GM12801 (cell line): ENCODE measurements at regions not wholly inside any gene's neighbourhood (a gene's known extent, or its start where the extent isn't known, plus 50 kb on each side); places are given as distances from the start of the nearest gene placed in this dataset.

Experiments
- TF ChIP-seq, protein P1 (sequence below): IDR thresholded peaks from one replicate; pipeline ENCODE4 v1.5.1; 2011; ENCODE audit warnings: control low read depth; ENCODE audit not compliant: insufficient read length; ENCODE audit errors: extremely low read depth

DNA sequence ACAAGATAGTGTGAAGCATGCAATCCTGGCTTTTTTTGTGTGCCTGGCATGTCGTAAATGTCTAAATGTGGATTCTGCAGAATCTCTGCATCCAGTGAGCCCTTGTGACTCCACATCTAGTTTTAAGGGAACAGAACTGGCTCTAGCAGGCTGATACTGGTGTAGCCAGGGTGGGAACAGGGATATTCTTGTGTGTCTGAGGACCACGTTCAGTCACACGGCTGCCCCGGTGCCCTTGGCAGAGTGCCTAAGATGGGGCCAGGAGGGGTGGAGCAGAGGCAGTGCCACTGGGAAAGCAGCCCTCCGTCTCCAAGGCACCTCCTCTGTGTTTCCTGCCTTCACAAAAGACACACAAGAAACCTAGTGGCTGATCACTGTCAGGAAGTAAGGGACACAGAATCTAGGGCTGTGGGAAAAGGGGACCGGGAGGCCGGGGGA is 91.5 kb upstream of the PARD3B start:
- TF ChIP-seq, protein P1, sequence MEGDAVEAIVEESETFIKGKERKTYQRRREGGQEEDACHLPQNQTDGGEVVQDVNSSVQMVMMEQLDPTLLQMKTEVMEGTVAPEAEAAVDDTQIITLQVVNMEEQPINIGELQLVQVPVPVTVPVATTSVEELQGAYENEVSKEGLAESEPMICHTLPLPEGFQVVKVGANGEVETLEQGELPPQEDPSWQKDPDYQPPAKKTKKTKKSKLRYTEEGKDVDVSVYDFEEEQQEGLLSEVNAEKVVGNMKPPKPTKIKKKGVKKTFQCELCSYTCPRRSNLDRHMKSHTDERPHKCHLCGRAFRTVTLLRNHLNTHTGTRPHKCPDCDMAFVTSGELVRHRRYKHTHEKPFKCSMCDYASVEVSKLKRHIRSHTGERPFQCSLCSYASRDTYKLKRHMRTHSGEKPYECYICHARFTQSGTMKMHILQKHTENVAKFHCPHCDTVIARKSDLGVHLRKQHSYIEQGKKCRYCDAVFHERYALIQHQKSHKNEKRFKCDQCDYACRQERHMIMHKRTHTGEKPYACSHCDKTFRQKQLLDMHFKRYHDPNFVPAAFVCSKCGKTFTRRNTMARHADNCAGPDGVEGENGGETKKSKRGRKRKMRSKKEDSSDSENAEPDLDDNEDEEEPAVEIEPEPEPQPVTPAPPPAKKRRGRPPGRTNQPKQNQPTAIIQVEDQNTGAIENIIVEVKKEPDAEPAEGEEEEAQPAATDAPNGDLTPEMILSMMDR: no peak

DNA sequence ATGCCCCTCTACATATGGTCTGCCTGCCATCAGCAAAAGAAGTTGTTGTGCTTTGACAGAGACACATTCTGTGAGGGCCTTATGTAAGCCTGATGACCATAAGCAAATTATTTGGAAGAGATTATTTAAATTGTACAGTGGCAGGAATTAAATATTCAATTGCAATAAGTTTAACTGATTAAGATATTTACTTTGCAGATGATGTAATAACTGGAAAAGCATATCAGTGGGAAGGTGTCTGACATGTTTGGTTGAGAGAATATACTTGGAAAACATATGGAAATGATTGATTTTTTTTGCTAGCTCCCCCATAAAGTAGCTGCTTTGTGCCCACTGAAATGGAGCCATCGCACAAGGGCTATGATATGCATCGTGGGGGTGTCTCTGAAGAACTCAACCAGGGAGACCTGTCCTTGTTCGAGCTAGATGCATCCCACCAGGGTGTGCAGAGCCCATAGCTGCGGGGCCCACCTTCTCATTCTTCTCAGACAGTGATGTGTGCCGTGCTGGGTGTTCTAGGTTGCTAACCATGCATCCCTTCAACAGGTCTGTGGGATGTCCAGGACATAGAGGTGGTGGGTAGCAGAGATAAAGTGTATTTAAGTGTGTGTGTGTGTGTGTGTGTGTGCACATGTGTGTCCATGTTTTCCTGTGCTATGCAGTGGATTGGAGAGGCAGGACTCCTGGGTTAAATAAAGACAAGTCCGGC is 90.4 kb upstream of the PARD3B start:
- TF ChIP-seq, protein P1: no peak

DNA sequence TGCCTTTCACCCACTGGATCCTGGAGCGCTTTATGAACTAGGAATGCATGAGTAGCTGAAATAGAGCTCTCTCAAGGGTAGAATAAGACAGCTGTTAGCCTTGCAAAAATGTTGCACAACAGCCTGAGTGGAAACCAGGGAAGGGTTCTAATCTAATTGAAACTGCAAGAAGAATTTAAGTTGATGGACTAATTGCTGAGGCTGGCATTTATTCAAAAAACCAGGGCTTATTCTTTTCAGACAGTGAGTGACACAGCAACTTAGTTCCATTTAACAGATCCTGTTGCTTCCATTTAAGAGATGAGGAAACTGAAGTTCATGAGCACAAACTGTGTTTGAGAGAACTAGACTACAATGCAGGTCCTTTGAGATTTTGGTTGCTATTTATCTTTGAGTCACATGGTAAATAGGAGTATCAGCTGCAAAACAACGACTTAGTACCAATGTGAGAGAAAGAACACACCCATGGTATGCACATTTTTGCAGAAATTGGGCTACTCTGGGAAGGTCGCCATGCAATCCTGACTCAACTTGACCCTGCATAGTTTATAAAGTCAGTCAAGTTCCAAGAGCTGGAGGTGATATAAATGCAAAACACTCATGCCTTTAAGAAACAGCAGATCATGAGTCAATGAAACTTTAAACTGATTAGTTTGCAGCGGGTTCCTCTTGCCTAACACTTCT is 76.4 kb upstream of the PARD3B start:
- TF ChIP-seq, protein P1: no peak

DNA sequence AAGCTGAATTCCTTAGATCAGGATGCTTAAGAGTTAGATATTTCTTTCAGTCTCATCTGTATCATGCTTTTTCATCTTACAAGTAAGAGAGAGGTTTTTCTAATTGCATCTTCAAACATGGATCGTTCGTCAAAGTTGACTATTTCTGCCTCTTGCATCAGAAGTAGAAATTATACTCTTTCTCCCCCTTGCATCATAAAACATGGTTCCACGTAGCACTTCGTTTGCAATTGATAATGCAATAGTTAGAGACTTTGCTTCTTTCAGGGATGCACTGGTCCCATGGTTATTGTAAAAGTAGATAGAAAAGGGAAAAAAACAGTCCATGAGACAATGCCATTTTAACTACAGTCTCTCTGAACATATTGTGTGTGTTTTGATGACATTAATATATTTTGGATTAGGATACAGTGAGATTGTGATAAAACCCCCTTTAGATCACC is 75.1 kb upstream of the PARD3B start:
- TF ChIP-seq, protein P1: no peak

DNA sequence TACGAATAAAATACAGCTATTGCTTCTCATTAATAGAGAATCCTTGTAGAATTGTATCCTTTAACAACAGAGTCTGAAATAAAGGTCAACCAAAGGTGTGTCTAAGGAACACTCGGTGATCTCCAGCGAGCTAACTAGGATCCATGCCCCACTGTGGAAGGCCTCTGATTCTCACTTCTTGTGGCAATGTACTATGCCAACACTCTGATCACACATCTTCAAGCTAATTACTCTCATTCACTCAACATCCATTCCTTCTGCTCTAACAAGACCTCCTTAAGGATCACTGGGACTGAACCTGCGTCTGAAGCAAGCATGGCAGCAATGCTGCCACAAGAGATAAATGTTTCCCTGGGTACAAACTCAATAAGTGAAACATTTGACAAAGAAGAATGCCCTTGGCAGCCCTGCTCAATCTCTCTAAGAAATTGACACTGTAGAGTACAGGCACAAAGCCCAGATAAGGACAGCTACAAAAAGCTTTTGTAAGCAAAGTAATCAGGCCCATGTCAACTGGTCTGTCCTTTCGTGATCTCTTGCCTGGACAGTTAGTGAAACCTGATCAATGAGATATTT is 74.6 kb upstream of the PARD3B start:
- TF ChIP-seq, protein P1: no peak

DNA sequence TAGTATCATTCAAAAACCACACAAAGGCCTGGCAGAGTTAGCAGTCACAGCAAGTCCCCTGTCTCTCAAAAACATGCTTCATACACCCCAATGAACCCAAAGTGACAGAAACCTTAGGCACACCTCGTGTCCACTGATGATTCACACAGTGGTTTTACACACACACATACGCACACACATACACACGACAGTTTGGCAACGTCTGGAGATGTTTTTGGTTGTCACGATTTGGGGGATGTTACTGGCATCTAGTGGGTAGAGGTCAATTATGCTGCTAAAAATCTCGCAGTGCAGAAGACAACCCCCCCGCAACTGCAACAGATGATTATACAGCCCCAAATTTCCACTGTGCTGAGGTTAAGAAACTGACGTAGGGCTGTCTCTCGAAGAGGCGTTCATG is 72.9 kb upstream of the PARD3B start:
- TF ChIP-seq, protein P1: no peak

DNA sequence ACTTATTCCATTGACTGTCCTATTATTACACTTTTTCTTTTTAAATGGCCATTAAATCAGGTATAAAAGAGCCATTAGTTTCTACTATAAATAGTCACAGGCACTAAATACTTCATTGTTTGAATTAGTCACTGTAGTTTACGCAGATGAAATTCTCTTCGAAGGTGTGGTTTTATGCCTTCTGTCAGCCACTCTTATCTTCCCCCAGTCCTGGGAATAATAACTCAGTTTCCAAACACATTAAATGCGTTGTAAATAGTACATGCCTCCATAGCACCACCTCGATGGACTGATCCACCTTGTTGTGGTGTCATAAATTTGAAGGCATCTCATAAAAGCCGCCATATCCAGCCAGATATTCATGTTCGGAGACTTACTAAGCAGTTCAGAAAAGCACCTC is 72.1 kb upstream of the PARD3B start:
- TF ChIP-seq, protein P1: no peak
